GM12872 (cell line): ENCODE measurements at regions not wholly inside any gene's neighbourhood (a gene's known extent, or its start where the extent isn't known, plus 50 kb on each side); places are given as distances from the start of the nearest gene placed in this dataset.

Experiments
- TF ChIP-seq, protein P1 (sequence below): IDR thresholded peaks from 3 replicates; pipeline ENCODE4 v1.5.1; 2011; ENCODE audit warnings: low read depth, mild to moderate bottlenecking, low read length, moderate library complexity; ENCODE audit not compliant: insufficient read depth

DNA sequence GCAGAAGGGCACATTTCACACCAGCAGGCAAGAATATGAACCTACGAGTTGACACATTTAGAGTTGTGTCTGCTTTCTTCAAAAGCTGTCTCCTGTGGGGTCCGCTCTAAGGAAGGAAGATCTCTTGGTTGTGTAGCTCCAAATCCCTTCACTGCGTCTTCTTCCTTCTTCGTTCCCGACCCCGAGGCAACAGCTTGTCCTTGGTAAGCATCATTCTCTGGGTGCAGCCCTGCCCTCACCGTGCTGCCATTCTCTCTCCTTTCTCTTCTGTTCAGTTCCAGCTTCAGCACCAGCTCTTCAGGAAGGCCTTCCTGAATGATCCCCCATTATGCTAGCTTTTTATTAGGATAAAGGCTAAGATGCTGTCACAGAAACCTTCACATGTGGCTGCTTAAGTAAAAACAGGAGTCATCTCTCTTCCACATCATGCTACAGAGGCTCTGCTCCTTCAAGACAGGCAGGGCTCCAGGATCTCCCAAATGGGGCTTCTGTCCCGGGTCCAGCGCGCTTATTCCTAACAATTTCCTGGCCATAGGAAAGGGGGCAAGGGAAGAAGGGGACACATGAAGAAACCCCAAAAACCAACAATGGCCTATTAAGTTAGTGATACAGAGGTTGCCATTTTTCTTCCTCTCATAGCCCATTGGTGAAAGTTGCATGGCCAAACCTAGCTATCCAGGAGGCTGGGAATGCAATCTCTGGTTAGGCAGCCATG is 52.2 kb upstream of the SHH start:
- TF ChIP-seq, protein P1, sequence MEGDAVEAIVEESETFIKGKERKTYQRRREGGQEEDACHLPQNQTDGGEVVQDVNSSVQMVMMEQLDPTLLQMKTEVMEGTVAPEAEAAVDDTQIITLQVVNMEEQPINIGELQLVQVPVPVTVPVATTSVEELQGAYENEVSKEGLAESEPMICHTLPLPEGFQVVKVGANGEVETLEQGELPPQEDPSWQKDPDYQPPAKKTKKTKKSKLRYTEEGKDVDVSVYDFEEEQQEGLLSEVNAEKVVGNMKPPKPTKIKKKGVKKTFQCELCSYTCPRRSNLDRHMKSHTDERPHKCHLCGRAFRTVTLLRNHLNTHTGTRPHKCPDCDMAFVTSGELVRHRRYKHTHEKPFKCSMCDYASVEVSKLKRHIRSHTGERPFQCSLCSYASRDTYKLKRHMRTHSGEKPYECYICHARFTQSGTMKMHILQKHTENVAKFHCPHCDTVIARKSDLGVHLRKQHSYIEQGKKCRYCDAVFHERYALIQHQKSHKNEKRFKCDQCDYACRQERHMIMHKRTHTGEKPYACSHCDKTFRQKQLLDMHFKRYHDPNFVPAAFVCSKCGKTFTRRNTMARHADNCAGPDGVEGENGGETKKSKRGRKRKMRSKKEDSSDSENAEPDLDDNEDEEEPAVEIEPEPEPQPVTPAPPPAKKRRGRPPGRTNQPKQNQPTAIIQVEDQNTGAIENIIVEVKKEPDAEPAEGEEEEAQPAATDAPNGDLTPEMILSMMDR = no peak

DNA sequence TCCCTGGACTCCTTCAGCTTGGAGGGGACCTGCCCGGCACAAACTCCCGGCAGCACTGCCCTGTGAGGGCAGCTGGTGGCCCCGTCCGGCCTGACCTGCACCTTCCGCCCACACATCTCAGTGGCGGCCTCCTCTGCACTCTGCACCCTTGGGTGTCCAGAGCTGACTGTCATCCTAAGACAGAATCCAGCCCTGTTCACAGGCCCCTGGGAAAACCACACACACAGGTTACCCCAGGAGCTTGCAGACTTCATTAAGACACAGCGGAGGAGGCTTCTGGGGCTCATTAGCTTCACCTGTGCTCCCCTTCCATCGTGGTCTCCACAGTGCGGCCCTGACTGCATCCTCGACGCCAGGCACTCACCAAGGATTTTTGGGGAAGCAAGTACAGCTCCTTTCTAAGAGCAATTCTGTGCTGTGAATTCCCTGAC is 51.5 kb upstream of the SHH start:
- TF ChIP-seq, protein P1 = no peak

DNA sequence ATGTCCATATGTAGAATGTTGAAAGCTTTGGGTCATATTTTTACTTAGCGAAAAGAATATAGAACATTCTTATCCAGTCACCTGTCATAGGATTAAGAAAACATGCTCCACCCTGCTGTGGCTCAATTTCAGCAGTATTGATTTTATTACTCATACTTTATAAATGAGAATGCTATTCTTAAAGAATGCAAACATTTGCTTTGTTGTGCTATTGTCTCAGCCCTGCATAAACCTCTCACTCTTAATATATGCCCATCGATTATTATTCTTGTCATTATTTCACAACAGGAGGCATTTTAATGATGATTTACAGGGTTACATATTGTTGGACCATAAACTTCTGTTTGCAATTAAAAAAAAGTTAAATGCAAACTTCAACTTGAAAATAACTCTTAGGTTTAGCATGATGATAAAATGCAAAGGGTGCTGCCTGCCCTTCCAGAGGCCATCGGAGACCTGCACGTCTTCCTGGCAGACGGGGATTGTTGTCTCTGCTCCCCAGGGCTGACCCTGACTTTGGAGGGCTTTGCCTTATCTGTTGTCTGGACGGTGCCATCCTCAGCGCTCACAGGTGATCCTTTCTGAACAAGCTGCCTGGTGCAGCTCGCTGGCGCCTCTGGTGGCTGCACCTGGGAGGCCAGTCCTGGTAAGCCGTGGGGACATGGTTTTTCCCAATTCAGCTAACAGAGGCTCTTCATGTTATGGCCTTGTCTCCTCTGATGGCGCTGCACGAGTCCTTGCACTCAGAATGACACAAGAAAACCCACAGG is 50.0 kb upstream of the SHH start:
- TF ChIP-seq, protein P1 = peak; percentile 52
